GM18498 (cell line): ENCODE measurements at regions not wholly inside any gene's neighbourhood (a gene's known extent, or its start where the extent isn't known, plus 50 kb on each side); places are given as distances from the start of the nearest gene placed in this dataset.
"Not testable (repeated sequence)": the region's sequence is repeated elsewhere in the genome, so short reads cannot be mapped to it uniquely, and the experiment has no call there.

Experiments
- ATAC-seq: cut with Tn5 transposase; IDR thresholded peaks from one replicate; pipeline ENCODE4 v1.9.1; 2021; ENCODE audit warnings: mild to moderate bottlenecking, moderate library complexity; ENCODE audit not compliant: unreplicated experiment

DNA sequence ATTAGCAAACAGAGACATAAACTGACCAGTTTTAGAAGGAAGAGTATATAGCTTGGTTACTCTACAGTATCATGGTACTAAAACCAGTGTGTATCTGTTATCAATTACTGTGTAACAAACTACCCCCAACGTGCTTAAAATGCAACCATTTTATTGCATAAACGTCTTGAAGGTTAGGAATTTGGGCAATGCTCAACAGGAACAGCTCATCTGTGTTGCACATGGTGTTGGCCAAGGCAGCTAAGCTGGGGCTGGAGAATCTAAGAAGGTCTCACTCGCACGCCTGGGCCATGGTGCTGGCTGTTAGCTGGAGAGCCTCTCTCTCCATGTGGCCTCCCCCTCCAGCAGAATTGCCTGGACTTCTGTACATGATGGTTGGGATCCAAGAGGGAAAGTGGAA lies 81.2 kb upstream of the THBS1 start:
- no peak for ATAC-seq

DNA sequence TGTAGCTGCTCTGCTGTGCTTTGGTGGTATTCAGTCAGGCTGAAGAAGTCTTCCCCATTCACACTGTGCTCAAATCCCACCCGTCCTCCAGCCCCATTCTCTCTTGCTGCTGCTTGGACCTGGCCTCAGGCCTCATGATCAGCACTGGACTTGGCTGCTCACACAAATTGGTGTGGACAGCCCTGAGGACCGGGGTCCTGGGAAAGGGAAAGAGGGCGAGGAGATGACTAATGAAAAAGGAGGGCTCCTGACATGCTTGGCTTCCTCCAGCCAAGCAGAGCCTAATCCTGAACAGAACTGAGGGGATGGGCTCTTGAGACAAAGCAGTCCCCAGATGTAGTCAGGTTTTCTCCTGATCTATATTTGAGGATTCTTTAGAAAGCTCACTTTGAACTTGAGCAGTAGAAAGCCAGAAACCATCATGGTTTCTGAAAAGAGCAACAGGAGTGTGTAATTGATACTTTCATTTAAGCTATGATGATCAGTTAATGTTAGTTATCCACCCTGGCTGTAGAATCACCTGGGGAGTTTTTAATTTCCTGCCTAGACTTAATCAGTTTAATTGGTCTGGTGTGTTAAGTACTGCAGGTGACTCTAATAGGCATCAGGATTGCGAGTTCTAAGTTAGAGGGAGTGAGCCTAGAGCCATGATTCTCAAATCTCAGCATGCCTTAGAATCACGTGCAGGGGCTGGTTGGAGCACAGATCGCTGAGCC lies 79.4 kb upstream of the THBS1 start:
- ATAC-seq = no peak

DNA sequence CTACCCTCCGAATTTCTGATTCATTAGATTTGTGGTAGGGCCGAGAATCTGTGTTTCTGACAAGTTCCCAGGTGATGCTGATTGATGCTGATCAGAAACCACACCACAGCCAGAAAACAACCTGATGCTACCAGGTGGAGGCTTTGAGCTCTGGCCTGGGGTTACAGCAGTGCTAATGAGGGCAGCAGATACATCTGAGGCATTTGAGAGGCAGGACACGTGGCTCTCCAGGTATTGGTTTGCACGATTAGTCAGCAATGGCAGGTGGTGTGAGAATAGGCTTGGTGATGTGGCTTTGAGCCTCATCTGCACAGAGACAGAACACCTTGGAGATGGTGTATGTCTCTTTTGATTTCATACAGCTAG lies 78.8 kb upstream of the THBS1 start:
- ATAC-seq = no peak

DNA sequence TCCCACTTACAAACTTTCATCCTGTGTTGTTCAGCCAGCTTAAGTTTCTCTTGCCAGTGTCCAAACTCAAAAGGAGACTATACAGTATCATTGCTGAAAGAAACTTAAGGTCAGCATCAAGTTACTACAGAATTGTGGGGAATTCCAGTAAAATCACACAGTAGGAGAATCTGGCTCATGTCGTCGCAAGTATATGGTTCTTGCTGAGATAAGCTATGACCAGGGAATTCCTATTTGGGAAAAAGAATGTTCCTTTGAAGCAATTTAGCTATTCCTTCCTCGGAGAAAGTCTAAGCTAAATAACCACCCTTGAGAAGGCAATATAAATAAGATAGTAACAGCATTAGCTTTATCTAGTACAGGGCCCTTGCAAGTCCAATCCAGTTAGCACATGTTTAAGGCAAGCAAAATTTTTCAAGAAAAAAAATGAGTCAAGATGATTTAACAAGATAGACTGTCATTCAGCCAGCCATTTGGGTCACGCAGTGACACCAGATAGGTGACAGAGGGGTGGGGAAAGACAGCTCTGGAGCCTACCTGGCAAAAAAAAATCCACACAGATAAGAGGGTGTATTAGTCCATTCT lies 78.2 kb upstream of the THBS1 start:
- ATAC-seq = no peak

DNA sequence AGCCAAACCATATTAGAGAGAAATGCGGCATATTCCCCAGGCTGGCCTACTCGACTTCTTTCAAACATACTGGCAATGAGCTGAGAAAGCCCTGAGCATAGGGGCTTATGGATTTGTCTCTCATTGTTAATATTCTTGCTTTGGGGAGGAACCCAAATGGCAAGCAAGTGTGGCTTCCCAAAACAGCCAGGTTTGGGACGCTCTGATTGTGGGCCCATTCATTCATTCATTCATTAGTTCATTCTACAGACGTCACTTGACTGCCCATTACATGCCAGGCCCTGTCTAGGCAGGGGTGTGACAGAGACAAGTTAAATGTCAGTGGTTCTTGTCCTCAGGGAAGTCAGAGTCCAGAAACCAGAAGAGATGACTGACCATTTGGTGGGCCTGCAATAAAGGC lies 77.4 kb upstream of the THBS1 start:
- no peak for ATAC-seq

DNA sequence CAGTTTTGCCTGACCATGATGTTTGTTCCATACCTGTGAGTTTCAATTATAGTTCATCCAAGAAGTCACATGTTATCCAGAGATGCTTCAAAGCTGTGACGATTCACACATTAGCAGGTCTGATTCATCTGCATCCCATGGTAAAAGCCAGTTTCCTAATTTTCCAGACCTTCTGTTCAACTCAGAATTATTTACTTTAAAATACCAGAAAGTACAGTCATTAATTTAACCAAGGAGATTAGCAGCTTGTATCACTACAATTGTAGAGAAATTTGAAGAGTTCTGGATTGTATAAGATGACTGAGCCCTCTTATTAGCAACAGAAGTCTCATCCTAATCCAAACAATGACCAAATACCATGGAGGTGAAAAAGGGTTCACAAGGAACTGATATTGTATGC lies 76.1 kb upstream of the THBS1 start:
- no peak for ATAC-seq

DNA sequence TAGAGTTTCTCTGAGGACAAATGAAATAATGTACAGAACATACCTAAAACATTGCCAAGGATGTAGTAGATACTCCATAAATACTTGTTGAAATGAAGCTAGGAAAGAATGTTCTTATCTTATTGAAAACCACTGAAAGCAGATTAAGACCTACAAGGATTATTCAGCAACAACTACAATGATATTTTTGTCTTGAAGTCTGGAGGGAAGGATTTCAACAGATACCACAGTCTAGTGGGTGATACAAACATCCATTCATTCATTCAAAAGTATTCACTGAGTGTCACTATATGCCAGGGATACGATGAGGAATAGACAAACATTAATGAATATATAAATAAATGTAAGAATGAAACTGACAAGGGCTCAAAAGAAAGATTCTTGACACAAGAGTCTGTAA lies 74.7 kb upstream of the THBS1 start:
- ATAC-seq = no peak

DNA sequence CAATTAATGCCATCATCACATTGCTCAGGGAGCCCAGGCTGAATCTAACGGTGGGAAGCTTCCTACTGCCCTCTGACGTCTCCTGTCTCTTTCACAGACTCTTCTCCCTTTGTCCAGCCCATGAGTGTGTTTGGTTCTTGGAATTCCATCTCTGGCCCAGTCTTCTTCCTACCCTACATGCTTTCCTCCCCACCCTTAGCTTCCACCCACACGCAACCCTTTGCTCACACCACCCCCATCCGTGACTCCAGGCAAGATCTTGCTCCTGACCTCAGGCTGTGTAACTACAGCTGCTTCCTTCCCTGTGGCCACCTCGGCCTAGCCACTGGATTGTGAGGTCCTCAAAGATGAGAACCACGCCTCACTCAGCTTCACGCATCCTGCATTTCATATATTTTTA lies 72.3 kb upstream of the THBS1 start:
- ATAC-seq = no peak

DNA sequence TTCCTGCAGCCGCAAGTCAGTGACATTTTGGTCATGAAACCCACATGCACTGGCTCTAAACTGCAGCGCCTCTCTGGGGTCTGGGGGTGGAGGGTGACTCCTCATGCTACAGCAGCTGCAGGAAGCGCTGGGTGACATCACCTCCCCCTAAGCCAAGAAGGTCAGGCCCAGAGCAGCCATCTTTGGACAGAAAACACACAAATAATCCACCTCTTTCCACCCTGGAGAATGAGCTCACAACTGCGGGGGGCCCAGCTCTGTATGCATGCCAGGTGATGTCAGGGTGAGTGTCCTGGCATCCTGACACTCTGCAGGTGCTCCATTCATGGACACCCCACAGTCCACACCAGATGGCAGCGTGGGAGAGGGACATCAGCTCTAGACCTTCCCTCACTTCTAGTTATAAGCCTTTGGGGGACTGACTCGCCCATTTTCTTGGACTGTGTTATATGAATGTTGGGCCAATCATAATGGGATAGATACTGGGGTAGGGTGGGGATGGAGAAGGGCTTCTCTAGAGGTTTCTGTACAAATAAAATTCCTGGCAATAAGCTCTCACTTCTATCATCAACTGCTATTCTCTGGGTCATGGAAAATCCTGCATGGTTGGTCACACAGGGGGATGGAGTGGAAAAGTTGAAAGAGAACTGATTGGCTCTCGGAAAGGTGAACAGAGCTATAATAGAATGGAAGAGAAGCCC lies 70.7 kb upstream of the THBS1 start:
- no peak for ATAC-seq

DNA sequence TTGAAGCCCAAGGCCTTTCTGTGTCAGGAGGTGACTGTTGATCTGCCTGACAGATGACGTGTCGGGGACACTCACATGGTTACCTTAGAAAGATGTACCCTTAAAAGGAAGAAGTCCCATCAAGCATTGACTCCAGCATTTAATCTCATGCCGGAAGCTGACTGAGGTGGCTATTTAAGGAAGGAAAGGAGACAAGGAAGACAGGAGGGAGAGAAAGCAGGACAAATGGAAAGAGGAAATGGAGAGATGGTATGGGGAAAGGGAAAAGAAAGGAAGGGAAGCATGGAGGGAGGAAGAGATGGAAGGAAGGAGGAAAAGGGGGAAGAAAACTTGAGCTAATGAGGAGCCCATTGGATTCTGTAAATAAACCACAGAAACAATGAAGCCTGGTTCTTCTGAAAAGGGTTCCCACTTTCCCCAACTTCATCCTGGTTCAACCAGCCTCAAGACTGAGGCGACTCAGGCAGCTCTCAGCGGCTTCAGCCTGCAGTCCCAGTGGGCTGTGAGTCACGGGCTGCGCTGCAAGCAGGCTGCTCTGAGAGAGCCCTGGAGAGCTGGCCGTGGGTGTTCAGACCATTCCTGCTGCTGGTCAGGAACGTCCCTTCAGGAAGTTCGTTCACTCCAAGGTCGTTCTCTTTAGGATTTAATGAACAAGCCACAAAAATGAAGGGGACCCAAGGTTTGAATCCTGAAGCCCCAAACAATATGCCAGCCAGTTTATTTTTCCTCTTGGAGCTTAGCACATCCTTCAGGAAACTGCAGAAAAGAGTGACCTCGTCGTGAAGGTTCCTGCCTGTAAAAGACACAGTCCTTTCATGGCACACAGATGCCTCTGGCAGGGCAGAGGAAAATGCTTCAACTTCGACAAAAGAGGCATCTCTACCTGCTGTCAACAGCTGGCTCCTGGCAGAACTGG lies 69.6 kb upstream of the THBS1 start:
- no peak for ATAC-seq

DNA sequence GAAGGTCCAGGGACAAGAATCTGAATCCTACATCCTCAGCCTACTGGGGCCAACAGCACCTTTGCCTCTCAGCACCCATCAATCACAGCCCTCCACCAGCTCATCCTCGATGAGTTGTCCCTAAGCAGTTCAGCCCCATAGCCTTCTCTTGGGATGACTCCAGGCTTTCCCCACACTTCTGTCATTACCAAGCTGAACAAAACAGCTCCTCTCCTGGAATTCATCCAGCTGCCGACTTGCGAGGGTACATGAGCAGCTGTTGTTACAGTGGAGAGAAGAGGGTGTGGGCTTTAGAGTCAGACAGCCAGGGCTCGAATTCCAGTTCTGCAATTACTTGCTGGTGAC lies 69.0 kb upstream of the THBS1 start:
- ATAC-seq = no peak

DNA sequence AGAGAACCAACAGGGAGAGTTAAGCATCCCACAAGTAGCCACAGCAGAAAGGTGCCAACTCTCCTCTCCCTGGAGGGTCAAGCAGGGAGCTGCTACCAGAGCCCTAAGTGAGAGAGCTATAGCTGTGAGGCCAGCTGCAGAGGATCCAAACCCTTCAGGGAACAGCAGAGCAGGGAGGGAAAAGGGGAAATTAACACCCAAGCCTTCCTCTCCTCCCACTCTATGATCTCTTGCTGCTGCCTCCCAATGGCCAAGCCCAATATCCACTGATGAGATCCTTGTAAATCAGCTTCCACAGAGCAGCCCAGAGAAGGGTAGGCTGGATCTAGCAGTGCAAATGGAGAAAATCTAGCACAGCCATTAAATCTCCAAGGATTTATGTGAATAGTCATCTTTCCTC lies 68.2 kb upstream of the THBS1 start:
- no peak for ATAC-seq

DNA sequence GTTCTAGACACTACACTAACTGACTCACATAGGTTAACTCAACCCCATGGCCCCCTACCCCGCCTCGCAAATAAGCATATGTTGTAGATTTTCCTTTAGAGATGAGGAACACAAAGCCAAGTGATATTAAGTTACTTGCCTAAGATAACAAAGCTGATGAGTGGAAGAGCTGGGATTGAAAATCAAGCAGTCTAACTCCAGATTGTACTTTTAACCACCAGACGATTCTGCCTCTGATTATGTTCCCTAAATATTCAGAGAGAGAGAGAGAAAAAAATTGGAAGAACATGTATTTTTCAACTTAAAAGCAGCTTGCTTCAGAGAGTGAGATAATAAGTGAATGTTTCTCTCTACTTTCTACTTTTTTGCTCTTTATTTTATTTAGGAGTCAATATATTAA lies 66.9 kb upstream of the THBS1 start:
- no peak for ATAC-seq

DNA sequence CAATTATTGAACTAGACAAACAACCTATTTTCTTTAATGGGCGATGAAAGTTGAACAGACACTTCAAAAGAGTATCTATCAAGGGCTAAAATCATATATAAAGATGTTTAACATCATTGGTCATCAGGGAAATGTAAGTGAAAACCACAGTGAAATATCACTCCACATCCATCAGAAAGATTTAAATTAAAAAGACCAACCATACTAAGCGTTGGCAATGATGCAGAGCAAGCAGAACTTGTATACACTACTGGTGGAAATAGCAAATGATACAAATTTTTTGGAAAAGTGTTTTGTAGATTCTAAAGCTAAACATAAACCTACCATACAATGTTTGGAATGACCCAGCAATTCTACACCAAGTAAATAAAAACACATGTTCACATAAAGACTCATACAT lies 65.9 kb upstream of the THBS1 start:
- ATAC-seq = no peak

DNA sequence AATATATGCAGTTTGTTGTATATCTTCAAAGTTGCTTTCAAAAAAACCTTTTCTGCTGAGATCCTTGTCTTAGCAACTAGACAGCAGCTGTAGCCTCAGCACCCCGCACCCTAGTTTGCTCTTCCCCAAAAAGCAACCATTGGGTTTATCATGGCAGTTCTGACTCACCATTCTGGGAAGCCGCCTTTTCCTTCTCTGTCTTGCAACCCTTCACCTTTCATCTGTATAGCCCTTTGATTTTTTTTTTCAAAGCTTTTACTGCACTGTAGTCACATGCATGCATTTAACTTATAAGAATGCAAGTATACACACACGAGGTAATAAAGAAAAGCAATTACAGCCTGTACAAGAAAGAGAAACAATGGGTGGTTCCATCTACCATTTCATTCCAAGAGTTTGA lies 65.1 kb upstream of the THBS1 start:
- no peak for ATAC-seq

DNA sequence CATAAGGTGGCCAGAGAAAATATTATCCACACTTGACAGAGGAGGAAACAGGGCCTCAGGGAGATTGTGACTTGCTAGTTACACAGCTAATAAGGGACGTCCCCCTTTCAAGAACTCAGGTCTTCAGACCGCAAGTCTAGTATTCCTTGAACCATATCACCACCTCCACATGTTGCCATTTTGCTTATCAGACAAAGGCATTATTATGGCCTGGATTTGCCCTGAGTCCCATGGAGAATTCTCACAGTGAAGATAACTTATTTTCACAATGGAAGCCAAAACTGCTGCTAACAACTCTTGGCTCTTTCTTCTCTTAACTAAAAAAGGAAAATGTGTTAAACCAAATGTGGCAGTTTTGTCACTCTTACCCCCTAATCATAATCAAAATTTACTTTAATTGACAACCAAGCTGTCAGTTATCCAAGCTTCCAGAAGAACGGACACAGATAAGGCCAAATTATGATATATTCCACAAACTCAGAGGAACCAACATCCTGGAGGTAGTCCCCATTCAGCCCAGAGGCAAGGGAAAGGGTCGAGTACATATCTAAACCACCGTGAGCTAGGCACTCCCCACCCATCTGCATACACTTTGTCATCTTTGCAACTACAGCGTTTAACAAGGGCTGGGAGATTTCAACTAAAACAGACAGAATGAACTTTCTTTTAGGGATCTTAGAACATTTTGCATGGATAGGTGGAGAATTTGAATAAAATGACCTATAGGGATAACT lies 63.6 kb upstream of the THBS1 start:
- no peak for ATAC-seq

DNA sequence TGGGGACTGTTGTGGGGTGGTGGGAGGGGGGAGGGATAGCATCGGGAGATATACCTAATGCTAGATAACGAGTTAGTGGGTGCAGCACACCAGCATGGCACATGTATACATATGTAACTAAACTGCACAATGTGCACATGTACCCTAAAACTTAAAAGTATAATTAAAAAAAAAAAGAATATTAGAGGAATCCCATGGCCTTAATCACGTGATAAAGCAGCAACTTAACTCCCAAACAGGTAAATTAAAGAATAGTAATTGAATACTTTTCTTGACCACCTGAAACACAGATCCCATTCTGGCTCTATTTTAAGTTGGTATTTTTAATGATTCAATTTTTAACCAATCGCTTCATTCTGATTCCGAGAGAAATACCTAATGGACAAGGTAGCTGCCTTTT lies 56.9 kb upstream of the THBS1 start:
- ATAC-seq = not testable (repeated sequence)

DNA sequence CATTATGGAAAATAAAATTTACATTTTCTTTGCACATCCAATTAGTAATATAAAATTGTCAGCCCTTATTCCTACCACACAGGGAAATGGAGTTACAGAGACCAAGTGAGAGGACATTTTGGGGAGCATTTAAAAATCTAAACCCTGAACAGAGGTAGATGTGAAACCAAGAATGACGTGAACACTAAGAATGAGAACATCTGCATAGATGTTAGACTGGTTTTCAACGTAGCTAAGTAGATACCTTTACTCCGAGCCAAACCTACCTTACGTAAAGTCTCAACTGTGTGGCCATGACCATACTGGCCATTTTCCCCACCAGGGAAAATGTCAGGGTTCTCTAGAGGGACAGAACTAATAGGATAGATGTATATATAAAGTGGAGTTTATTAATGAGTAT lies 51.4 kb upstream of the THBS1 start:
- no peak for ATAC-seq

DNA sequence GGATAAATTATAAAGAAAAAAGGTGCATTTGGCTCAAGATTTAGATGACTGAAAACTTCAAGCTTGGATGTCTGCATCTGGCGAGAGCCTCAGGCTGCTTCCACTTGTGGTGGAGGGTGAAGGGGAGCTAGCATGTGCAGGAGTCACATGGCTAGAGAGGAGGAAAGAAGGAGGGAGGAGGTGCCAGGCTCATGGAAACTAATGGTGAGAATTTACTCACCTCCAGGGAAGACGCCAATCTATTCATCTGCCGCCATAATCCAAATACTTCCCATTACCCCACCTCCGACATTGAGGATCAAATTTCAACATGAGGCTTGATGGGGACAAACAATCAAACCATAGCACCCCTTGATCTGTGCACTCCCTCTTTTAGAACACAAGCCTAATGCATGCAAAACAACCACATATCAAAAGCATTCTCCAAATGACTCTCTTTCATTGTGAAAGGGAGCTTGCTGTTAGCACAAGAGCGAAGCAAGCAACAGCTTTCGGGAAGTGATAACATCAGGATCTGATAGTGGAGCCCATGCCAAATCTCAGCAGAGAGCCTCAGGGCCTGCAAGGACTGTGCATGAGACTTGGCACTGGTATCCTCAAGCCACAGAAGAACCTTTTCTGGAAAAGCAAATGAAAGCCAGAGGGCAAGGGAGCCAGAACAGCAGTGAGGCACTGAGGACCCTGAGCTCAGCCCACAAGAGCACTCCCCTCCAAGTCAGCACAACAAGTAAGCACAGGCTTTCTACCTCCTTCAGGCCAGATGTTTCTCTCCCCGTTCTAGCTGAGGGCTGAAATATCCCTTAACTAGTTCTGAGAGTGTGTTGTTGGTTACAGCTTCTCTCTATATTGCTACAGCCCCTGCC lies 50.2 kb upstream of the THBS1 start:
- ATAC-seq = no peak
